ENCODE measurements at regions not wholly inside any gene's neighbourhood (a gene's known extent, or its start where the extent isn't known, plus 50 kb on each side); places are given as distances from the start of the nearest gene placed in this dataset.

- no peak for TF ChIP-seq RFX5 (IDR thresholded peaks at IDR 0.05; ENCODE audit: borderline replicate concordance, low read depth, low read length)
- TF ChIP-seq, protein P1, sequence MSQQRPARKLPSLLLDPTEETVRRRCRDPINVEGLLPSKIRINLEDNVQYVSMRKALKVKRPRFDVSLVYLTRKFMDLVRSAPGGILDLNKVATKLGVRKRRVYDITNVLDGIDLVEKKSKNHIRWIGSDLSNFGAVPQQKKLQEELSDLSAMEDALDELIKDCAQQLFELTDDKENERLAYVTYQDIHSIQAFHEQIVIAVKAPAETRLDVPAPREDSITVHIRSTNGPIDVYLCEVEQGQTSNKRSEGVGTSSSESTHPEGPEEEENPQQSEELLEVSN (IDR thresholded peaks at IDR 0.05): no peak
Measured at GRCh38 chrX:1749499-1749898, 134.6 kb downstream of the ASMT start (continued).

Data from H1 (cell line).